HCT116 (cell line): ENCODE measurements at regions not wholly inside any gene's neighbourhood (a gene's known extent, or its start where the extent isn't known, plus 50 kb on each side); places are given as distances from the start of the nearest gene placed in this dataset.

ENCODE experiments used
- ATAC-seq: fragments of 200-7000 bp; cut with Tn5 transposase; 2 replicates; pipeline ENCODE4 v1.9.1; 2020; ENCODE audit warnings: mild to moderate bottlenecking, moderate library complexity
- BruUV-seq: library from RNA; stranded (reverse); fragments of 400-500 nt; replicated peaks from 2 replicates; lab custom pipeline; 2021; lab: Mats Ljungman, UMichigan
- CTCF ChIA-PET: fragments of 300-600 bp; sonication (Branson Sonifier 250); formaldehyde crosslinking; loops from one replicate; lab custom pipeline; 2021; ENCODE audit warnings: antibody characterized with exemption; lab: Charles Lee
- POLR2A ChIA-PET: fragments of 300-600, 350-600 bp; sonication (Branson Sonifier 250); formaldehyde crosslinking; loops from one replicate; lab custom pipeline; 2021; ENCODE audit warnings: antibody characterized with exemption; lab: Charles Lee
- RAD21 ChIA-PET, 2 experiments: fragments of 300-600 bp; sonication (Branson Sonifier 250); formaldehyde crosslinking; loops; one replicate each; lab custom pipeline; 2023; ENCODE audit warnings: low total read pairs in 2 of 2; ENCODE audit not compliant: uncharacterized antibody in 2 of 2, unreplicated experiment in 2 of 2, low non-redundant PET in 1 of 2; lab: Charles Lee
- DNase-seq: peaks from one replicate; pipeline ENCODE4 v3.0.0-alpha.2; 2010; ENCODE audit warnings: low read depth, low spot score
- H2AFZ ChIP-seq: fragments of 200-600 bp; shearing (Covaris generic), sonication (generic); 2 replicates; pipeline ENCODE4 v1.6.1; 2017; ENCODE audit warnings: low read depth, mixed run types, mixed read lengths, antibody characterized with exemption, low read length; ENCODE audit not compliant: poor library complexity, severe bottlenecking
- H3K27ac ChIP-seq: 2 replicates; pipeline ENCODE4 v1.5.1; 2012; ENCODE audit warnings: low read depth, low read length
- H3K27me3 ChIP-seq: fragments of 200-600 bp; sonication (generic); 2 replicates; pipeline ENCODE4 v1.6.1; 2016; ENCODE audit warnings: mixed run types, low read length, mixed read lengths; ENCODE audit not compliant: insufficient read depth
- H3K36me3 ChIP-seq, 2 experiments: fragments of 200-500 bp in 1 of 2; fragments of 200-600 bp in 1 of 2; sonication (Bioruptor generic) in 1 of 2; sonication (generic) in 1 of 2; 2 replicates each; pipeline versions ENCODE4 v1.5.1 to v1.6.1; 2014 to 2016; ENCODE audit warnings: low read length in 2 of 2, inconsistent platforms in 1 of 2, mixed read lengths in 1 of 2, mixed run types in 1 of 2; ENCODE audit not compliant: insufficient read depth in 2 of 2, control insufficient read depth in 1 of 2
- H3K4me1 ChIP-seq, 2 experiments: fragments of 200-600 bp in 1 of 2; sonication (generic) in 1 of 2; 2 replicates each; pipeline versions ENCODE4 v1.5.1 to v1.6.1; 2012 to 2017; ENCODE audit warnings: low read length in 2 of 2, inconsistent platforms in 1 of 2, mild to moderate bottlenecking in 1 of 2, mixed read lengths in 1 of 2, mixed run types in 1 of 2, moderate library complexity in 1 of 2; ENCODE audit not compliant: insufficient read depth in 2 of 2, control insufficient read depth in 1 of 2
- H3K4me2 ChIP-seq: fragments of 200-600 bp; sonication (generic); 2 replicates; pipeline ENCODE4 v1.6.1; 2017; ENCODE audit warnings: mixed run types, low read length, mixed read lengths
- H3K4me3 ChIP-seq, 2 experiments: fragments of 200-600 bp in 1 of 2; sonication (generic) in 1 of 2; replicated peaks in 1 of 2; 2 replicates each; pipeline ENCODE4 v1.5.1; 2011 to 2016; ENCODE audit warnings: low read length in 2 of 2, control low read depth in 1 of 2, low read depth in 1 of 2, mild to moderate bottlenecking in 1 of 2, mixed read lengths in 1 of 2, mixed run types in 1 of 2
- H3K79me2 ChIP-seq: fragments of 200-600 bp; sonication (generic); 2 replicates; pipeline ENCODE4 v1.6.1; 2017; ENCODE audit warnings: mild to moderate bottlenecking, mixed run types, low read length, moderate library complexity, mixed read lengths; ENCODE audit not compliant: insufficient read depth
- H3K9ac ChIP-seq: fragments of 200-600 bp; sonication (generic); 2 replicates; pipeline ENCODE4 v1.6.1; 2016; ENCODE audit warnings: low read length, mixed read lengths
- H3K9me2 ChIP-seq: fragments of 200-600 bp; sonication (generic), shearing (Covaris generic); 2 replicates; pipeline ENCODE4 v1.6.1; 2017; ENCODE audit warnings: mixed run types, mild to moderate bottlenecking, moderate library complexity; ENCODE audit not compliant: insufficient read depth
- H3K9me3 ChIP-seq, 2 experiments: fragments of 200-500 bp in 1 of 2; fragments of 200-600 bp in 1 of 2; sonication (Bioruptor generic) in 1 of 2; sonication (generic) in 1 of 2; 2 replicates each; pipeline ENCODE4 v1.6.1; 2014 to 2017; ENCODE audit warnings: low read length in 2 of 2, mixed read lengths in 2 of 2, inconsistent platforms in 1 of 2, low read depth in 1 of 2, mild to moderate bottlenecking in 1 of 2, mixed run types in 1 of 2, moderate library complexity in 1 of 2; ENCODE audit not compliant: control insufficient read depth in 1 of 2, insufficient read depth in 1 of 2
- H4K20me1 ChIP-seq: fragments of 200-600 bp; sonication (generic), shearing (Covaris generic); 2 replicates; pipeline ENCODE4 v1.6.1; 2017; ENCODE audit warnings: mixed run types, mild to moderate bottlenecking, moderate library complexity; ENCODE audit not compliant: insufficient read depth
- RAD21 ChIP-seq: IDR thresholded peaks from 2 replicates; pipeline ENCODE4 v1.6.1; 2012; ENCODE audit warnings: low read depth, mild to moderate bottlenecking
- intact Hi-C: fragments of 100-400 bp; cut with micrococcal nuclease; formaldehyde crosslinking; loops from 2 replicates; pipeline ENCODE4 v1.10.0; 2022
- TF ChIP-seq, protein P1 (sequence below): IDR thresholded peaks from 2 replicates; pipeline ENCODE4 v1.6.1; 2012
- TF ChIP-seq, protein P2 (sequence below): IDR thresholded peaks from 2 replicates; pipeline ENCODE4 v1.6.1; 2012
- TF ChIP-seq, protein P3 (sequence below), 3 experiments: fragments of 200-600 bp in 1 of 3; sonication (generic) in 1 of 3; IDR thresholded peaks in 2 of 3; conservative IDR thresholded peaks in 1 of 3; 2 replicates each; pipeline ENCODE4 v1.5.1; 2012 to 2017; ENCODE audit warnings: low read depth in 2 of 3, low read length in 2 of 3, antibody characterized with exemption in 1 of 3, borderline replicate concordance in 1 of 3, control low read depth in 1 of 3, mild to moderate bottlenecking in 1 of 3, mixed read lengths in 1 of 3, mixed run types in 1 of 3, moderate library complexity in 1 of 3; ENCODE audit not compliant: insufficient read depth in 1 of 3

DNA sequence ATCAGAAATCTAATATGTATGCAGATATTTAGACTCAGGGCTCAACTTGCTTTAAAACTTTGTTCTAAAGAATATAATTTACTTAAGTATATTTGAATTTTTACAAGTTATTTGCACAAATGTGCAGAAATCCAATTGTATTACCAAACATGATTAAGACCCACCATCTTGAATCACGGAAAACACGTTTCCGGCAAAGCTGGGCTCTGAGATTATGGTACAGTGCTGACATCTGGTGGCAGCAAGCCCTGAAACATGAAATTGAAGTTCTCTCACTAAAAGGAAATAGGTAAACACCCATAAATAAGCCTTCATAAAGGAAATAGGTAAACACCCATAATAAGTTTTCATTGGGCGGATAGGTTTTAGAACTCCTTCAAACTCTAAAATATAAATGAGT is 98.3 kb upstream of the MAOA start (continued):
- TF ChIP-seq, protein P1, sequence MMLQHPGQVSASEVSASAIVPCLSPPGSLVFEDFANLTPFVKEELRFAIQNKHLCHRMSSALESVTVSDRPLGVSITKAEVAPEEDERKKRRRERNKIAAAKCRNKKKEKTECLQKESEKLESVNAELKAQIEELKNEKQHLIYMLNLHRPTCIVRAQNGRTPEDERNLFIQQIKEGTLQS: no peak

DNA sequence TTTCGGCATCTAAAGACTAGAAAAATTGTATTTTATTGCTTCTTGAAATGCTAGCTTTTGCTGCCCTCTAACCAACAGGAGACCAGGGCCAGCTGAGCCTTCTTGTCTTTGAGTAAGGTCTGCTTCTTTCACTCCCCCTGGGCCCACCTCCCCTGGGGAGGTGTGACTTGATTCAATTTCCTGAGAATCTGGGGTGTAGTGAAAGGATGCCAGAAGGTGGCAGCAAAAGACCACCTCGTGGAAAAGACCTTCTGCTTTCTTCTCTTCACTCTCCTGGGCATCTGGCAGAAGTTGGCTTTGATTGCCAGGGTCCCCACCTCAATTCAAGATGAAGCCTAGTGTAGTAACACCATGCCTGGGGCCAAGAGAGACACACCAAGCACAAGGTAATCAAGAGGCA is 96.5 kb upstream of the MAOA start:
- H3K79me2 ChIP-seq: no peaks in the 10 kb centered on the region
- H3K9me2 ChIP-seq: no peaks in the 10 kb centered on the region
- ATAC-seq (peak; percentile 68), DNase-seq (peak; percentile 28)
- ChIA-PET RAD21 (interaction anchor here in 1 of 2 experiments (0.9 kb wide), 1 partner anchor 191 kb away, joined by 4 read pairs; no protein-coding TSS in a partner anchor), CTCF (interaction anchor here (0.7 to 3.3 kb wide), 4 partner anchors 192 to 1761 kb away, joined by 3 to 40 read pairs (median 4); no protein-coding TSS in a partner anchor)
- no peak overlapping the region for H3K27ac ChIP-seq
- H2AFZ ChIP-seq: no peak overlapping the region
- no peaks in the 10 kb centered on the region for H3K36me3 ChIP-seq
- H3K4me3 ChIP-seq: no peak overlapping the region
- H3K4me2 ChIP-seq: no peak overlapping the region
- intact Hi-C loops: loop anchor here (1.0 to 10.0 kb wide), 5 partner anchors 191 to 1765 kb away; no protein-coding TSS in a partner anchor
- no peaks in the 10 kb centered on the region for H3K27me3 ChIP-seq
- no peaks in the 10 kb centered on the region for H3K4me1 ChIP-seq
- no peak overlapping the region for H3K9ac ChIP-seq
- no TSS peak for BruUV-seq
- H3K9me3 ChIP-seq: no peaks in the 10 kb centered on the region
- TF ChIP-seq, protein P2, sequence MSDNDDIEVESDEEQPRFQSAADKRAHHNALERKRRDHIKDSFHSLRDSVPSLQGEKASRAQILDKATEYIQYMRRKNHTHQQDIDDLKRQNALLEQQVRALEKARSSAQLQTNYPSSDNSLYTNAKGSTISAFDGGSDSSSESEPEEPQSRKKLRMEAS: no peak
- TF ChIP-seq RAD21: peak; percentile 81
- TF ChIP-seq, protein P3, sequence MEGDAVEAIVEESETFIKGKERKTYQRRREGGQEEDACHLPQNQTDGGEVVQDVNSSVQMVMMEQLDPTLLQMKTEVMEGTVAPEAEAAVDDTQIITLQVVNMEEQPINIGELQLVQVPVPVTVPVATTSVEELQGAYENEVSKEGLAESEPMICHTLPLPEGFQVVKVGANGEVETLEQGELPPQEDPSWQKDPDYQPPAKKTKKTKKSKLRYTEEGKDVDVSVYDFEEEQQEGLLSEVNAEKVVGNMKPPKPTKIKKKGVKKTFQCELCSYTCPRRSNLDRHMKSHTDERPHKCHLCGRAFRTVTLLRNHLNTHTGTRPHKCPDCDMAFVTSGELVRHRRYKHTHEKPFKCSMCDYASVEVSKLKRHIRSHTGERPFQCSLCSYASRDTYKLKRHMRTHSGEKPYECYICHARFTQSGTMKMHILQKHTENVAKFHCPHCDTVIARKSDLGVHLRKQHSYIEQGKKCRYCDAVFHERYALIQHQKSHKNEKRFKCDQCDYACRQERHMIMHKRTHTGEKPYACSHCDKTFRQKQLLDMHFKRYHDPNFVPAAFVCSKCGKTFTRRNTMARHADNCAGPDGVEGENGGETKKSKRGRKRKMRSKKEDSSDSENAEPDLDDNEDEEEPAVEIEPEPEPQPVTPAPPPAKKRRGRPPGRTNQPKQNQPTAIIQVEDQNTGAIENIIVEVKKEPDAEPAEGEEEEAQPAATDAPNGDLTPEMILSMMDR (IDR thresholded peaks at IDR 0.05 in 2 of 3, conservative IDR thresholded peaks at IDR 0.05 in 1 of 3; ENCODE audit: borderline replicate concordance in 1 of 3, insufficient read depth in 1 of 3, low read depth in 2 of 3, low read length in 2 of 3): peak; percentile 47 to 57 (median 56); a peak in 5 of 6 replicates
- TF ChIP-seq, all 23 proteins: peak for 2
- POLR2A ChIA-PET: no interaction called here
- no peaks in the 10 kb centered on the region for H4K20me1 ChIP-seq
